HepG2 (cell line): ENCODE measurements at regions not wholly inside any gene's neighbourhood (a gene's known extent, or its start where the extent isn't known, plus 50 kb on each side); places are given as distances from the start of the nearest gene placed in this dataset.

Source experiments
- HMG20A ChIP-seq: IDR thresholded peaks from 2 replicates; pipeline ENCODE4 v1.6.1; 2016; ENCODE audit warnings: borderline replicate concordance
- RFX3 ChIP-seq: IDR thresholded peaks from 2 replicates; pipeline ENCODE4 v1.6.1; 2016; ENCODE audit warnings: missing biosample characterization, missing genetic modification reagents
- ZNF331 ChIP-seq: sonication (generic); formaldehyde crosslinking; IDR thresholded peaks from 2 replicates; pipeline ENCODE4 v1.4.0; 2020; ENCODE audit warnings: missing genetic modification reagents
- ZSCAN29 ChIP-seq: sonication (generic); formaldehyde crosslinking; conservative IDR thresholded peaks from 2 replicates; pipeline ENCODE4 v1.4.0; 2020; ENCODE audit warnings: mild to moderate bottlenecking, missing genetic modification reagents
- TF ChIP-seq, protein P1 (sequence below): sonication (generic); formaldehyde crosslinking; IDR thresholded peaks from 2 replicates; pipeline ENCODE4 v1.5.1; 2020; ENCODE audit warnings: mild to moderate bottlenecking, moderate library complexity, missing genetic modification reagents

DNA sequence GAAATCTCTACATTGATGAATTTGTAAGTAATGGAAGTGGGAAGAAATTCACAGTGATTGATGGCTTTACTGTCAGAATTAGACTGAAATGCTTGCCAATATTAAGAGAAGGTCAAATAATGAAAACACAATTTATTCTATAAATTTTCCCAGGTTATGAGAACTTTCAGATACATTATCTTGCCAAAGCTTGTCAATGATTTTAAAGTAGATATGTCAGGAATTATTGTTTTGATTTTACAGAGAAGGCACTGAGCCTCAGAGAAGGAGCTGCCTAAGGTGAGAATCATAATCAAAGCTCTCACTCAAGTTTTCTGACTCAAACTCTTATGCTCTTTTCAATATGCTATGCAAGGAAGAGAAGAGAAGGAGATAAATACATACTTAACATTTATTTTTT, 564.0 kb upstream of the RGMB start:
- TF ChIP-seq ZNF331, result no peak
- TF ChIP-seq ZSCAN29 (CRISPR knock-in tag), result no peak
- no peak for TF ChIP-seq RFX3 (CRISPR knock-in tag)
- TF ChIP-seq, protein P1, sequence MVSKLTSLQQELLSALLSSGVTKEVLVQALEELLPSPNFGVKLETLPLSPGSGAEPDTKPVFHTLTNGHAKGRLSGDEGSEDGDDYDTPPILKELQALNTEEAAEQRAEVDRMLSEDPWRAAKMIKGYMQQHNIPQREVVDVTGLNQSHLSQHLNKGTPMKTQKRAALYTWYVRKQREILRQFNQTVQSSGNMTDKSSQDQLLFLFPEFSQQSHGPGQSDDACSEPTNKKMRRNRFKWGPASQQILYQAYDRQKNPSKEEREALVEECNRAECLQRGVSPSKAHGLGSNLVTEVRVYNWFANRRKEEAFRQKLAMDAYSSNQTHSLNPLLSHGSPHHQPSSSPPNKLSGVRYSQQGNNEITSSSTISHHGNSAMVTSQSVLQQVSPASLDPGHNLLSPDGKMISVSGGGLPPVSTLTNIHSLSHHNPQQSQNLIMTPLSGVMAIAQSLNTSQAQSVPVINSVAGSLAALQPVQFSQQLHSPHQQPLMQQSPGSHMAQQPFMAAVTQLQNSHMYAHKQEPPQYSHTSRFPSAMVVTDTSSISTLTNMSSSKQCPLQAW, result no peak
- TF ChIP-seq HMG20A (CRISPR knock-in tag), result no peak
